Posterior cingulate gyrus (tissue), 11 donors: ENCODE measurements at regions not wholly inside any gene's neighbourhood (a gene's known extent, or its start where the extent isn't known, plus 50 kb on each side); places are given as distances from the start of the nearest gene placed in this dataset.

Experiments
- DNase-seq, 10 donors: peaks; one replicate each; pipeline versions ENCODE4 v3.0.0 to v3.0.0-alpha.2; 2020 to 2021; ENCODE audit warnings: mixed read lengths in 3 of 10
- intact Hi-C: fragments of 100-400 bp; cut with DNase I; formaldehyde crosslinking; loops from one replicate; pipeline ENCODE4 v1.15.1; 2023

DNA sequence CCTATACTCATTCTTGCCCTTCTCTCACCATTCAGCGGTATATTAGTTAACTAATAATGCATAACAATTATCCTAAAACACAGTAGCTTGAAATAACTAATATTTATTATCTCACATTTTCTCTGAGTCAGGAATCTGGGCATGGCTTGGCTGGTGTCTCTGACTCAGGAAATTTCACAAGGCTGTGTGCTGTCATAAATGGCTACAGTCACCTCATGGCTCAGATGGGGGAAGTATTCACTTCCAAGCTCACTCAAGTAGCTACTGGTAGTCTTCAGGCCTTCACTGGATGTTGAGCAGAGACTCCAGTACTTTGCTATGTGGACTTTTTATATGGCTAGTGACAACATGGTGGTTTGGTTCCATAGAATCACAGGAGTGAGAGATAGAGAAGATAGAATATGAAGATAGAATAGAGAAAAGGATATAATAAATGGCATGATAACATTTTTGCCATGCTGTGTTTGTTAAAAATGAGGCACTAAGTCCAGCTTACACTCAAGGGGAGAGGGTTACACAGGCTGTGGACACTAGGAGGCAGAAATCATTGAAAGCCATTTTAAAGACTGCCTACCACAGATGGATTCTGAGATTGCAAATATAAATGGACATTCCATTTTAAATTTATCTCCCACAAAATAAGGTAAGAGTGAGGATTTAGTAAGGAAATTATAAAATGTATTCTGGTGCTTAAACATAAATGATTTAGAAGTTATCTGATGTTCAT, 997.8 kb upstream of the CHORDC1 start:
- no peak for DNase-seq
- intact Hi-C loops: no loop called here

DNA sequence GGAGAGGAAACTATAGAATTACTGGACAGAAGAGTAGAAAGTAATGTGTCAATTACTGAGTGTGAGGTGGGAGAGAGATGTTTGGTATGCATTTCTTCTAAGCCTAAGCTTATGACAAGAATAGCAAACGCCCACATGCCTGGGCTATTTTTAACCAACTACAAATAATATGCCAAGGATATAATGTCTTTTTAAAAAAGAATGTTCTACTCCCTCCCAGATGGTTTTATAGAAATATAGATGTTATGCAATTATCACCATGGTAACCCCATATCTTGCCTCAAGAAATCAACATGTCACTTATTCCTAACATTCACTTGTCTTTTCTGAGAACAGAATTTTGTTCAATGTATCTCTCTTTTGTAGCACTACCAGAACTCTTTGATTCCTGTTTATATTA, 996.7 kb upstream of the CHORDC1 start:
- DNase-seq: no peak
- intact Hi-C loops: no loop called here

DNA sequence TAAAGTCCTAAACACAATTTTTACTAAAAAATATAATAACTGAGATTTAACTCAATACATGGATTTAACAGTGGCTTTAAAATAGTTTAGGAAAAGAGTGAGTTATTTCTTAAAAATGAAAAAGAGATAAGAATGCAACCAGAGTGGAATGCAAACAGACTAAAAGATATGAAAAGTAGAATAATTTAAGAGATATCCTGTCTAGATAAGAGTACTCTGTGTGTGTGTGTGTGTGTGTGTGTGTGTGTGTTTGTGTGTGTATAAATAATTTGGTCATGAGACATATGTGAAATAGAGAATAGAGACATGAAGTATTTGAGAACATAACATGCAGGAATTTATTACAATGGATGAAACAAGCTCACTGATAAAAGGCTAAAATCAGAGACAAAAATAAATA, 986.9 kb upstream of the CHORDC1 start:
- no peak for DNase-seq
- intact Hi-C loops: no loop called here

DNA sequence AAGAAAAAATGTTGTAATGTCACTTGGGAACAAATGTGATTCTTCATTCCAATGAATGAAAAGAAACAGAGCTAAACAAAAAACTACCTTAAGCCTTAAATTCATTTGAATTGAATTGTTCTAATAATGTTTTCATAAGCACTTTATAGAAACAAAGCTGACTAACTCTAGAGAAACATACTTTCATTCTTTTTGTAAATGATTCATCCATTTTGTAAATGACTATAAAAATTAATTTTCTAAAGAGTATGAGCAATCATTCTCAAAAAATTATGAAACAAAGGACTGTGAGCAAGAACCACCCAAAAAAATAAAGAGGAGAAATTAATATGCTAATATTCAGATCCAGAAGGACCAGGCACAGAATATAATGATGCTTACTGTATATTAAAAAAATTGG, 986.5 kb upstream of the CHORDC1 start:
- no peak for DNase-seq
- intact Hi-C loops: no loop called here

DNA sequence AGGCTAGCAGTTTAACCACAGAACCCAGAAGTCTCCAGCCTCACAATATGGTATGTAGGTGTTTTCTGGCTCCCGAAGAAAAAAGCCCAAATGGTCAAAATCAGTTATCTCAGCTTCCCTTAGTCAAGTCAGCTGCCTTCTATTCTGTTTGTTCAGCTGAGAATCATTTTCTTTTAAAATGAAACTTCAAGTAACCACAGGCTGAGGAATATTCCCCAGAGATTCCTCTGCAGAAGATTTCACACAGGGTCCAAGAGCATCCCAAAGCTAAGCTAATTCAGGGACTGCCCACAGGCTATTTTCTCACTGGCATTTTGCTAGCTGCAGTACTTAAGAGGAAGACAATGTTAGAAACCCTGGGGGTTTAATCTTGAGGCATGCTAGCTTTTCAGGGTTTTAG, 977.0 kb upstream of the CHORDC1 start:
- DNase-seq: no peak
- intact Hi-C loops: no loop called here

DNA sequence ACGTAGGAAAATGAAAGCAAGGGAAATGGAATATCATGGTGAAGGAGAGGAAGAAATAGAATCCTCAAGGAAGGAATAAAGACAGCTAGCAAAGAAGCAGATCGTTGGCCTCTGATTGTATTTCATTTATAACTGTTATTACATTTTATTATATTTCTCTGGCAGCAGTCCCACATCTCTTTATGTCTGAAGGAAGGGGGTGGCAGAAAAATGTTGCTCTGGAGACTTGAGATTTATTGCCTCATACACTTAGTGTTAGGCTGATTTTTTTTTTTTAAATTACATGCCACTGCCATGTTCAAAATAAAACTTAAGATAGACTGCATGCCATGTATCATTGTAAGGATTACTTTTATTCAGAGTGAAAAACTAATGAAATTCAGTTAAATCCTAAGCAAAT, 971.7 kb upstream of the CHORDC1 start:
- DNase-seq: no peak

DNA sequence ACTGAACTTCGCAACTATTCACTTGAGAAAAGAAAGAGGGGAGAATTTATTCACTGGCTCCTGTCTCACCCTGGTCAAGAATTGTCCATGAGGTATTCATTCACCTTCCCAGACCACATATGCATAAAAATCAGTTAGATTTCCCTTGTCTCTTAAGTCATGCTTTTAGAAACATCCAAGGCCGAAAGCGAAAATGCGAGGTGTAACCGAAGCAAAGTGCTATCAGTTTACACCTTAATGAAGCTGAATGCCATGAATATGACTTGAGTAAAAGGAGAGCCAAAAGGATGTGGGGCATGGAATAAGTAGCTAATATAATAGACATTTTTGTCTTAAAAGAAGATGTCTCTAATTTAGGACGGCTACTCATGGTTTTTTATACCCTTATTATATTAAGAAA, 965.6 kb upstream of the CHORDC1 start:
- intact Hi-C loops: no loop called here

More for the DNA sequence above, 971.7 kb upstream of the CHORDC1 start:
- intact Hi-C loops: no loop called here

DNA sequence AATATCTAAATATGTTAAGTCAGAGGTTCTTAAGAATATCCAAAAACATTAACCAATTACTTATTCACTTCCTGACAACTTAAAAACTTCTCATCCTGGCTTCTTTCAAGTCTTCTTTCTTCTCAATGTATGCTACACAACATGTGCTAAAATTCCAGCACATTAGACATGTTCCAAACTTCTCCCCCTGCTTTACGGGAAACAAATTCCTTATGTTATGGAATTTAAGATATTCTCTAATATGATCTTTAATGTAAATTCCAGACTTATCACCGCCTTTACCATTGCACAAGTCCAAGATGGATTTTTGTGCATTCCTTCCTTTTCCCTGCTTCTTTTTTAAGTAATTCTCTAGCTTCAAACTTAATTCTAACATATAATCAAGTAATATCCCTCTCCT, 964.5 kb upstream of the CHORDC1 start:
- no peak for DNase-seq
- intact Hi-C loops: no loop called here

More for the DNA sequence above, 965.6 kb upstream of the CHORDC1 start:
- no peak for DNase-seq

DNA sequence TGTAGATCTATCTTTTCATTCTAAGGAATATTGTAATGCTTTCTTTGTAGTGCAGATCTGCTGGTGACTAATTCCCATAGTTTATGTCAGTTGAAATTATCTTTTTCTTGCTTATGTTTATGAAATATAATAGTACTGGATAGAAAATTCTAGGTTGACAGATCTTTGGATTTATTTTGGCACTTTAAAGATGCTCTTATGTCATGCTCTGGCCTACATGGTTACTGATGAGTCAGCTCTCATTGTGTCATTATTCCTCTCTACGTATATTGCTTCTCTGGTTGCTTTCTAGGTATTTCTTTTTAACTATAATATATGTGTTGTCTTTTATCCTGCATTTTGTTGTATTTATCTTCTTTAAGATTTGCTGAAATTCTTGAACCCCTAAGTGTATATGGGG, 955.5 kb upstream of the CHORDC1 start:
- intact Hi-C loops: no loop called here
- DNase-seq: no peak

DNA sequence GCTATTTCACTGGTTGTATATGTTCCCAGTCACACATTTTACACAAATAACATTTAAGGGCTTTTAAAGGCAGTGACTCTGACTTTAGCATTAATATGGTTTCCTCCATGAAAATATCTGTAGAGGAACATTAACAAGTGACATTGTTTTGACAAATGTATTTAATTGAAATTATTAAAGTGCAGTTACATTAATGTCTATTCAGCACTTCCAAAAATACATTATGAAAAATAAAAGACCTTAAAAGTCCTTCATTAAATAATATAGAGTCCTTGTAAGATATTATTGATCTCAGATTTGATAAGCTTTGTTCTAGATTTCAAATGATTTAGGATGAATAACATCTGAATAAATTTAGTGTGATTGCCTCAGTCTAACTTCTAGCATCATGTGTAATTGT, 951.9 kb upstream of the CHORDC1 start:
- no peak for DNase-seq
- intact Hi-C loops: no loop called here

DNA sequence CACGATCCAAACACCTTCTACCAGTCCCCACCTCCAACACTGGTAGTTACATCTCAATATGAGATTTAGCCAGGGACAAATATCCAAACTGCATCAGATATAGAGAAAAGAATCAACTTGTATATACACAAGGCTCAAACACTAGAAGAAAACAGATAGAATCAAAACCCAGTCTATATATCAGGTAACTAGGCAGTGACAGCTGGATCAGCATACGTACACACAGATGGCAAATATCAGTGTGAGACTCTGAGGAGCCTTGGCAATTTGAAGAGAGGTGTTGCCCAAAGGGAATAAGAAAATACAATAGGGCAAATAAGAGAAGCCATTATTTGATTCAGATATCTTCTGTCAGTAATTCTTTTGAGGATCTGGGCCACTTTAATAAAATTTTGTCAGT, 951.3 kb upstream of the CHORDC1 start:
- intact Hi-C loops: no loop called here
- DNase-seq: no peak

DNA sequence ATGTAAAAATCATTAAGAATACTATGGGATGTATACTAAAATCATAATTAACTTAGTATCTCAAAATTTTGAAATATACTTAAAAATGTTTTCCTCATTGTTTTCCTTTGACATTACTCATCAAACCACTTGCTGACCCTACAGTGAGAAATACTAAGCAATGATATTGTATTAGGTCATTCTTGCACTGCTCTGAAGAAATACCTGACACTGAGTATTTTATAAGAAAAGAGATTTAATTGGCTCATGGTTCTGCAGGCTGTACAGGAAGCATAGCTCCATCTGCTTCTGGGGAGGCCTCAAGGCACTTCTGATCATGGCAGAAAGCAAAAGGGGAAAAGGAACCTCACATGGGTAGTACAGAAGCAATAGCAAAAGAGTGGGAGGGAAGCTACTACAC, 950.9 kb upstream of the CHORDC1 start:
- DNase-seq: no peak
- intact Hi-C loops: no loop called here

DNA sequence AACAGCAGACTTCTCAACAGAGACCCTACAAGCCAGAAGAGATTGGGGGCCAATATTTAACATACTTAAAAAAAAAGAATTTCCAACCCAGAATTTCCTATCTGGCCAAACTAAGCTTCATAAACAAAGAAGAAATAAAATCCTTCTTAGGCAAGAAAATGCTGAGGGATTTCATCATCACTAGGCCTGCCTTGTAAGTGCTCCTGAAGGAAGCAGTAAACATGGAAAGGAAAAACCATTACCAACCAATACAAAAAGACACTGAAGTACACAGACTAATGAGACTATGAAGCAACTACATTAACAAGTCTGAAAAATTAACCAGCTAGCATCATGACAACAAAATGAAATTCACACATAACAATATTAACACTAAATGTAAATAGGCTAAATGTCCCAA, 947.9 kb upstream of the CHORDC1 start:
- DNase-seq: no peak
- intact Hi-C loops: no loop called here

DNA sequence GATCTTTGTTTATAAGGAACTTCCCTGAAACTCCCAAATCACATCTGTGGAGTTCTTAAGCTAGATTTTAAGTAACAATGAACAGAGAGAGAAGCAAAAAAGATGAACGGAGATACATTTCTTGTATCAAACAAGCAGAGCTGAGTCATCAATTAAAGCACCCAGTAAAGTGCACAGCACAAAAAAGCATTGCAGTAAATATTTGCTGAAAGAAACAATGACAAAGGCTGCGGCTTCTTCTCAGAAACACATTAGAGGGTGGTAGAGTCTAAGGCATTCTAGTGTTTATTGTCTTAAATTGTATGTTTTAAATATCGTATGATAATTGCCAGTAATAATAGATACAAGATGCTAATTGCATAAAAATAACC, 941.6 kb upstream of the CHORDC1 start:
- DNase-seq: no peak
- intact Hi-C loops: no loop called here

DNA sequence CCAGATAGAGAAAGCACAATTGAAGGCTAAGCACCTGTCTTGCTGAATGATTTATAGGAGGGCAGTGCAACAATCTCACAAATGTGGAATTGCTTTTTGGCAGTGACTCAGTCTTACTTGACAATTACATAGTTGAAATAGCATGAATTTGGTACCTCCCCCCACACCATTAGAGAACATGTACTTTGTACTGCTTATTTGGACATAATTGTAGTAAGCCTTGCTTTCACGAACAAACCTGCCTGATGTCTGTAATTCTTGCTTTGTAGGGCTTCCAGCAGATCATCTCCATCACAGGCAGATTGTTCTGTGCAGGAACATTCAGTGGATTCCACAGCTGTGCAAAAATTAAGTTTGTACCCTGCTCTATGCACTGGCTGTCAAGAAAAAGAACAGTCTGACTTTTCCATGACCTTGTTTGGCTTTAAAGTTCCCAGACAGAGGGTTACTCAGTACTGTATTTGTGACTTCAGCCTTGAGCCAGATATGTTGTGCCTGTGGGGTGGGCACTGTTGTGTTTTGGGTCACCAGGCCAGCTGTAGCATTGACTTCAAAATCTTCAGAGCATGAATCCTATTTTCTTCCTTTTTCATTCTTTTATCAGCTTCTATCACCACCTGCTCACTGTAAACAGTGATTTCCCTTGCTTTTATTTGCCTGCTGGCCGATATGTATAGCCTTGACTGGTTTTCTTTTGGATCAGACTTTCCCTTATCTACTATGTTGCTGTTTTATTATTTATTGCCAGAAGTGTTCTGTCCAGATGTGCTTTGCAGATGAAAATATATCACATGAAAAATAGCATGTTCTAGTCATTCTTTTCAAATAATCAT, 941.0 kb upstream of the CHORDC1 start:
- no peak for DNase-seq

DNA sequence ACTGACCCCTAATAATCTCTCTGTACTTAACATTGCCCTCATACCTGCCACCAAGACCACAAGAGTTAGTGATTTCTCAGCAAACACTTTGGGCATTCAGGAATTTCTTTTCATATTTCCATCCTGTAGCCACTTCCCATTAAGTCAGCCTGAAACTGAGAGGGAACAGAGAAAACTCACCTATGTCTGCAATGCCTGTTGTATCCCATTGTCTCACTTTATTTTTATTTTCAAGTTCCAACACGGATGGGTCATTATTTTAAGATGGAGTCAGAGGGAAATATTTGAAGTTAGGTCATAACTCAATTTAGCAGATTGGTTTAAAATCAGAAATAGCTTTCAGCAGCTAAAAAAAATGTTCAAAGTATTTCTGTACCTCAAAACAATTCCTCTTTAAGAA, 937.8 kb upstream of the CHORDC1 start:
- no peak for DNase-seq
- intact Hi-C loops: no loop called here

More for the DNA sequence above, 941.0 kb upstream of the CHORDC1 start:
- intact Hi-C loops: no loop called here

DNA sequence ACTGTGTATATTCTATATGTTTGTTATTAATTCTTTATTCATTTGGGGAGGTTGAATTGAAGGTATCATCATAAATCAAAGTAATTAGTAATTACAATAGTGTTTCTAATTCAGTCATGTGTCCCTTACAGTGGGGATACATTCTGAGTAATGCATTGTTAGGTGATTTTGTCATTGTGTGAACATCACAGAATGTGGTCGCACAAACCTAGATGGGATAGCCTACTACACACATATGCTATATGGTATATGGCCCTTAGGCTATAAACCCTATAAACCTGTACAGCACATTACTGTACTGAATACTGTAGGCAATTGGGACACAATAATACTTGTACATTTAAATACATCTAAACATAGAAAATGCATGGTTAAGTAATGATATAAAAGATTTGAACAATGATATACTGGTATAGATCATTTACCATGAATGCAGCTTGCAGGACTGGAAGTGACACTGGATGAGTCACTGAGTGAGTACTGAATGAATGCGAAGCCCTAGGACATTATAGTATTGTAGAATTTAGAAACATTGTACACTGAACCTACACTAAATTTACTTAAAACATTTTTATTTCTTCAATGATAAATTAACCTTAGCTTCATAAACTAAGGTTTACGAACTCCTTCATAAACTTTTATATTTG, 936.2 kb upstream of the CHORDC1 start:
- intact Hi-C loops: no loop called here
- DNase-seq: no peak

DNA sequence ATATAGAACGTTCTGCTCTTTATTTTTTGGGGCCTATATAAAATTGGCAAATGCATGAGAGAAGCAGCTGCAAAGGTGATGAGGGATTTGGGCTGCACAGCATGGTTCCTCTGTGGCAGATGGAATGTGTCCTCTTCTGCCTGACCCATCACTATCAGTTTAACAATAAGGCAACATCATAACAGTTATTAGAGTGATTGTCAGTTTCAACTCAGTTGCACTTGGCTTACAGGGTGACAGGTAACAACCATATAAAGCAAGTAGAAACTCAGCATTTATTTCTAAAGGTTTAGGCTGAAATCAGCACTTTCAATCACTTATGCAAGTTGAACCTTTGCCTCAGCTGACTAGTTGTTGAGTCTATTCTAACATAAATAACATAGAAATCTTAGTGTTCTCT, 935.4 kb upstream of the CHORDC1 start:
- DNase-seq: no peak
- intact Hi-C loops: no loop called here

DNA sequence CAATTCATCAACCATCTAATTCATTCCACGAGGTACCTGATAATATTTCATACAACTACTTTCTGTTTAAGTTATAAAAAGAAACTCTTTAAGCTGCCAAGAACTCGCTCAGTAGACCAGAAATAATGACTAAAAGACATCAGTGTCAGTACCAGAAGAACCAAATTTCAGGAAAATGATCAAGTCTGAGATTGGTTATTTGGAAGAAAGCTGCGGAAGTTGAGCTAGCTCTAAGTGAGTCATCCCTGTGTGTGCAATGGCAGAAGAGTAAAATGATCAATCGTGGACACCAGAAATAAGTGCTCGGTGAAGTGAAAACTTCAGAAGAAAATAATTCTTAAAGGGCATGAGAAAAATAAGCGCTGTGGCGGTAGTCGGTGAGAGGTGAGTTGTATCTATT, 933.2 kb upstream of the CHORDC1 start:
- intact Hi-C loops: no loop called here
- no peak for DNase-seq

DNA sequence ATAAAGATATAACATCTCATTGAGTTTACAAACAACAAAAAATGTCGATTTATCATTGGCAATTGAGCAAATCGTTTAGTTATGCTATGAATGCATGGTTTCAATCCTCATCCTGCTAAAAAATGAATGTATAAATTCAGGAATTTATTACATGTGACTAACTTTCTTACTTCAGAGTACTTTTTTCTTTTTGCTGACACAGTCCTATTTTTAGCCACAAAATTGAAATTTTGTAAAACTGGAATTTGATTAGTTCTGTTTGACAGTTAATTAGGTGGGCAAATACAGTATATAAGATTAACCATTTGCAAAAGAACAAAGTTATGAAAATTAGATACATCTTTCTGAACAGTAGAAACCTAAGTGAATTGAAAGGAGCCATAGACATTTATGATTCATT, 925.0 kb upstream of the CHORDC1 start:
- DNase-seq: no peak
- intact Hi-C loops: no loop called here

DNA sequence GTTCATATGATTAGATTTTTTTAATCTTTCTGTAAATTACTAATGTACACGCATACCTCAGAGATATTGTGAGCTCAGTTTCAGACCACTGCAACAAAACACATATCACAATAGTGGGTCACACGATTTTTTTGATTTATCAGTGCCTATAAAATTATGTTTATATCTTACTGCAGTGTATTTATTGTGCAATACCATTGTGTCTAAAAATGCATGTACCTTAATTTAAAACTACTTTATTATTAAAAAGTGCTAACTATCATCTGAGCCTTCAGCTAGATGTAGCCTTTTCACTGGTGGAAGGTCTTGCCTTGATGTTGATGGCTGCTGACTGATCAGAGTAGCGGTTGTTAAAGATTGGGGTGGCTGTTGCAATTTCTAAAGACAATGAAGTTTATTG, 918.8 kb upstream of the CHORDC1 start:
- DNase-seq: no peak
- intact Hi-C loops: no loop called here

DNA sequence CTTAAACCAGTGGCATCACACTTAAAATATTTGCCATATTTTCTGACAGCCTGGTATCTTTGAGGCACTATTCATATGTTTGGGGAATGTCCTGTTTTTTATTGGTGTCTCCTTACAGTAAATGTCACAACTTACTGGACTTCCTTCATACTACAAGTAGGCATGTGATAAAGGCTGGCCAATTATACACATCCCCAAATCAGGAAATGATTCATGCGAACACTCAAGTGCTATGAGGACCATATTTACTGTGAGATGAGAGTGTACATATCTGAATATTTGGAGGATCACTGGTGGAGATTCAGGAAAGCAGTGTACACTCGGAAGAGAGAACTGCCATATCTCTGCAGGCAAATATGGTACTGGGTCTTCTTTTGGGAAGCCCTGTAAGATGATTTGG, 913.8 kb upstream of the CHORDC1 start:
- intact Hi-C loops: no loop called here

More for the DNA sequence above, 913.8 kb upstream of the CHORDC1 start:
- DNase-seq: no peak
